IPS-20b (cell line): ENCODE measurements at regions not wholly inside any gene's neighbourhood (a gene's known extent, or its start where the extent isn't known, plus 50 kb on each side); places are given as distances from the start of the nearest gene placed in this dataset.
"Not testable (repeated sequence)": the region's sequence is repeated elsewhere in the genome, so short reads cannot be mapped to it uniquely, and the experiment has no call there.

Experiments
- H3K27ac ChIP-seq: one replicate; pipeline ENCODE4 v1.5.1; 2013; ENCODE audit warnings: low read length
- H3K27me3 ChIP-seq: 2 replicates; pipeline ENCODE4 v1.6.1; 2013; ENCODE audit warnings: mild to moderate bottlenecking, low read length, inconsistent platforms; ENCODE audit not compliant: insufficient read depth
- H3K36me3 ChIP-seq: 2 replicates; pipeline ENCODE4 v1.6.1; 2013; ENCODE audit warnings: low read depth, mild to moderate bottlenecking, inconsistent platforms, low read length, moderate library complexity; ENCODE audit not compliant: insufficient read depth
- H3K4me1 ChIP-seq: 2 replicates; pipeline ENCODE4 v1.6.1; 2013; ENCODE audit warnings: mild to moderate bottlenecking, control low read depth, inconsistent platforms, low read length, moderate library complexity; ENCODE audit not compliant: insufficient read depth
- H3K4me3 ChIP-seq: 2 replicates; pipeline ENCODE4 v1.5.1; 2013; ENCODE audit warnings: mild to moderate bottlenecking, low read length, inconsistent platforms
- H3K9ac ChIP-seq: 2 replicates; pipeline ENCODE4 v1.6.1; 2013; ENCODE audit warnings: low read depth, mild to moderate bottlenecking, inconsistent platforms, low read length, moderate library complexity
- H3K9me3 ChIP-seq: 2 replicates; pipeline ENCODE4 v1.6.1; 2013; ENCODE audit warnings: mild to moderate bottlenecking, low read depth, low read length, inconsistent platforms; ENCODE audit not compliant: insufficient read depth

GRCh38 chr18:66900837-66901236 is 296.9 kb upstream of the CDH19 start:
- Histone ChIP-seq H3K4me3 (no peak overlapping the region), H3K27me3 (no peaks in the 10 kb centered on the region), H3K36me3 (no peaks in the 10 kb centered on the region), H3K9ac (no peak overlapping the region), H3K9me3 (no peaks in the 10 kb centered on the region), H3K4me1 (no peaks in the 10 kb centered on the region), H3K27ac (no peak overlapping the region)

GRCh38 chr18:66895631-66896030 is 291.7 kb upstream of the CDH19 start:
- H3K27ac ChIP-seq, result no peak overlapping the region
- H3K4me1 ChIP-seq, result no peaks in the 10 kb centered on the region
- H3K9ac ChIP-seq, result no peak overlapping the region
- H3K27me3 ChIP-seq, result no peaks in the 10 kb centered on the region
- H3K36me3 ChIP-seq, result no peaks in the 10 kb centered on the region
- H3K4me3 ChIP-seq, result no peak overlapping the region
- no peaks in the 10 kb centered on the region for H3K9me3 ChIP-seq

GRCh38 chr18:66894851-66895250 is 291.0 kb upstream of the CDH19 start:
- no peak overlapping the region for H3K4me3 ChIP-seq
- H3K9ac ChIP-seq, result no peak overlapping the region
- H3K4me1 ChIP-seq, result no peaks in the 10 kb centered on the region
- H3K36me3 ChIP-seq, result no peaks in the 10 kb centered on the region
- no peaks in the 10 kb centered on the region for H3K27me3 ChIP-seq
- no peak overlapping the region for H3K27ac ChIP-seq
- no peaks in the 10 kb centered on the region for H3K9me3 ChIP-seq

- not testable (repeated sequence) for H3K36me3 ChIP-seq, H3K4me1 ChIP-seq, H3K9me3 ChIP-seq, H3K27ac ChIP-seq, H3K9ac ChIP-seq, H3K4me3 ChIP-seq, H3K27me3 ChIP-seq
Measured at GRCh38 chr18:66892388-66892787, 288.5 kb upstream of the CDH19 start.

GRCh38 chr18:66874812-66875474 is 271.1 kb upstream of the CDH19 start:
- Histone ChIP-seq H3K9me3 (no peaks in the 10 kb centered on the region), H3K27ac (no peak overlapping the region), H3K36me3 (no peaks in the 10 kb centered on the region), H3K4me3 (no peak overlapping the region), H3K4me1 (no peaks in the 10 kb centered on the region), H3K27me3 (no peaks in the 10 kb centered on the region), H3K9ac (no peak overlapping the region)

GRCh38 chr18:66874375-66874774 is 270.5 kb upstream of the CDH19 start:
- Histone ChIP-seq H3K9me3 (no peaks in the 10 kb centered on the region), H3K4me1 (no peaks in the 10 kb centered on the region), H3K4me3 (no peak overlapping the region), H3K36me3 (no peaks in the 10 kb centered on the region), H3K27me3 (no peaks in the 10 kb centered on the region), H3K9ac (no peak overlapping the region), H3K27ac (no peak overlapping the region)

- Histone ChIP-seq H3K4me3 (no peak overlapping the region), H3K36me3 (no peaks in the 10 kb centered on the region), H3K27ac (no peak overlapping the region), H3K4me1 (no peaks in the 10 kb centered on the region), H3K9ac (no peak overlapping the region), H3K27me3 (no peaks in the 10 kb centered on the region), H3K9me3 (no peaks in the 10 kb centered on the region)
Measured at GRCh38 chr18:66873899-66874298, 270.0 kb upstream of the CDH19 start.

- H3K27me3 ChIP-seq, result no peaks in the 10 kb centered on the region
- no peak overlapping the region for H3K4me3 ChIP-seq
- H3K36me3 ChIP-seq, result no peaks in the 10 kb centered on the region
- H3K4me1 ChIP-seq, result no peaks in the 10 kb centered on the region
- no peak overlapping the region for H3K27ac ChIP-seq
- H3K9ac ChIP-seq, result no peak overlapping the region
- H3K9me3 ChIP-seq, result no peaks in the 10 kb centered on the region
Measured at GRCh38 chr18:66872277-66872676, 268.4 kb upstream of the CDH19 start.

- H3K36me3 ChIP-seq, result no peaks in the 10 kb centered on the region
- H3K27ac ChIP-seq, result no peak overlapping the region
- H3K4me1 ChIP-seq, result no peaks in the 10 kb centered on the region
- H3K9ac ChIP-seq, result no peak overlapping the region
- no peak overlapping the region for H3K4me3 ChIP-seq
- no peaks in the 10 kb centered on the region for H3K9me3 ChIP-seq
- H3K27me3 ChIP-seq, result no peaks in the 10 kb centered on the region
Measured at GRCh38 chr18:66867653-66868052, 263.8 kb upstream of the CDH19 start.

GRCh38 chr18:66866427-66866940 is 262.6 kb upstream of the CDH19 start:
- not testable (repeated sequence) for H3K27ac ChIP-seq, H3K36me3 ChIP-seq, H3K9ac ChIP-seq, H3K27me3 ChIP-seq, H3K4me1 ChIP-seq, H3K9me3 ChIP-seq, H3K4me3 ChIP-seq

- H3K9me3 ChIP-seq, result no peaks in the 10 kb centered on the region
- no peak overlapping the region for H3K9ac ChIP-seq
- no peak overlapping the region for H3K4me3 ChIP-seq
- no peaks in the 10 kb centered on the region for H3K36me3 ChIP-seq
- H3K27ac ChIP-seq, result no peak overlapping the region
- no peaks in the 10 kb centered on the region for H3K4me1 ChIP-seq
- no peaks in the 10 kb centered on the region for H3K27me3 ChIP-seq
Measured at GRCh38 chr18:66838340-66838987, 234.6 kb upstream of the CDH19 start.

GRCh38 chr18:66833646-66834045 is 229.8 kb upstream of the CDH19 start:
- Histone ChIP-seq H3K4me3 (no peak overlapping the region), H3K27ac (no peak overlapping the region), H3K9me3 (no peaks in the 10 kb centered on the region), H3K4me1 (no peaks in the 10 kb centered on the region), H3K9ac (no peak overlapping the region), H3K27me3 (no peaks in the 10 kb centered on the region), H3K36me3 (no peaks in the 10 kb centered on the region)
